GM10266 (cell line): ENCODE measurements at regions not wholly inside any gene's neighbourhood (a gene's known extent, or its start where the extent isn't known, plus 50 kb on each side); places are given as distances from the start of the nearest gene placed in this dataset.

Source experiments
- DNase-seq: peaks from one replicate; pipeline ENCODE4 v3.0.0; 2012; ENCODE audit errors: extremely low spot score
- TF ChIP-seq, protein P1 (sequence below): IDR thresholded peaks from 2 replicates; pipeline ENCODE4 v1.5.1; 2012; ENCODE audit warnings: mild to moderate bottlenecking, low read depth; ENCODE audit not compliant: control insufficient read depth, insufficient read depth; ENCODE audit errors: missing control alignments

DNA sequence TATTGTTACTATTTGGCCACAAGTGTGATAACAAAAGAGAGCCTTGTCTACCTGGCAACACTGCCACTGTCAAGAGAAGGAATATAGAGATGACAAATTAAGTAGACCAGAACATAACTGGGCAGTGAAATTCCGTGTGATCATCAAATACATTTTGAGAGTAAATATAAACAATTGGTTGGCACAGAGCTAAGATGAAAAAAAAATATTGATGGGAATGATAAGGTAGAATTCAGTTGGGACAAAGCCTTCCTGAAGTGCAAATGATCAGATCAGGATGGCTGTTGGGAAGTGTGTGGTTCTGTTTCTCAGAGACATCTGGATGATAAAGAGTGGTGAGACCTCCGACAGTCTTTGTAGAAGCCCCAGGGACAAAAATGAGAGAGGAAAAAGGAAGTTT lies 205.5 kb upstream of the CAMK1G start:
- TF ChIP-seq, protein P1, sequence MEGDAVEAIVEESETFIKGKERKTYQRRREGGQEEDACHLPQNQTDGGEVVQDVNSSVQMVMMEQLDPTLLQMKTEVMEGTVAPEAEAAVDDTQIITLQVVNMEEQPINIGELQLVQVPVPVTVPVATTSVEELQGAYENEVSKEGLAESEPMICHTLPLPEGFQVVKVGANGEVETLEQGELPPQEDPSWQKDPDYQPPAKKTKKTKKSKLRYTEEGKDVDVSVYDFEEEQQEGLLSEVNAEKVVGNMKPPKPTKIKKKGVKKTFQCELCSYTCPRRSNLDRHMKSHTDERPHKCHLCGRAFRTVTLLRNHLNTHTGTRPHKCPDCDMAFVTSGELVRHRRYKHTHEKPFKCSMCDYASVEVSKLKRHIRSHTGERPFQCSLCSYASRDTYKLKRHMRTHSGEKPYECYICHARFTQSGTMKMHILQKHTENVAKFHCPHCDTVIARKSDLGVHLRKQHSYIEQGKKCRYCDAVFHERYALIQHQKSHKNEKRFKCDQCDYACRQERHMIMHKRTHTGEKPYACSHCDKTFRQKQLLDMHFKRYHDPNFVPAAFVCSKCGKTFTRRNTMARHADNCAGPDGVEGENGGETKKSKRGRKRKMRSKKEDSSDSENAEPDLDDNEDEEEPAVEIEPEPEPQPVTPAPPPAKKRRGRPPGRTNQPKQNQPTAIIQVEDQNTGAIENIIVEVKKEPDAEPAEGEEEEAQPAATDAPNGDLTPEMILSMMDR: no peak
- no peak for DNase-seq

DNA sequence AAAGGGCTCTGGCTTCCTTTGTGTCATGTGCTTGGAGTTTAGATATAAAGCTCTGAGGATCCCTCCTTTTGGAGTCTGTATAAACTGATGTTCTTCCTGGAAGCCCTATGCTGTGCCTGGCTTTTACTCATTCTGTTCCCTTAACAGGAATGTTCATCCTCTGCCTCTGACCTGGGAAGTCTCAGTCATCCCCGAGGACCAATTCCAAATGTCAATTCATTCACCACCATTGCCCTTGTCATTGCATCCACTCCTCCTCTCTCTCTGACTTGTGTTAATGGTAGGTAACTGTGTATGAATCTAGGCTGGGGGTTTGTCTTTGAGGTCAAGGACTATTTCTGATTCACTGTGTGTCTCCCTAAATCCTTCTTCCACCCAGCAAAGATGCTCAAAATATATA lies 204.2 kb upstream of the CAMK1G start:
- DNase-seq: no peak
- TF ChIP-seq, protein P1: no peak

DNA sequence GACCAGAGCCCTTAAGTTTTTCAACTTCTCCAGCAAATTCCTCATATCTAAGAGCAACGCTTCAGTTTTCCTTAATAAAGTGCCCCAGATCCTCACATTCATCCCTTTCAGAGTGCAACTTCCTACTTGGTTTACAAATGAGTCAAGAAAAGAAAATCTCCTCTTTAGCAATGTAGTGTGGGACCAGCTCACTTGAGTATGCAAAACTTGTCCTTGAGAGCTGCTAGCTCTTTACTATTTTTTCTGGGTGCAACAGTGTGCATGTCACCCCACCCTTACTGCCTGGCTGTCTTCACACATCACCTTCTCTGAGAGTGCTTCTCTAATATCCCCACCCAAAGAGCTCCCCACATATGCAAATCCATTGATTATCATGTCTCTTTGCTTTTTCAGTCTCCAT lies 203.1 kb upstream of the CAMK1G start:
- TF ChIP-seq, protein P1: no peak
- DNase-seq: no peak

DNA sequence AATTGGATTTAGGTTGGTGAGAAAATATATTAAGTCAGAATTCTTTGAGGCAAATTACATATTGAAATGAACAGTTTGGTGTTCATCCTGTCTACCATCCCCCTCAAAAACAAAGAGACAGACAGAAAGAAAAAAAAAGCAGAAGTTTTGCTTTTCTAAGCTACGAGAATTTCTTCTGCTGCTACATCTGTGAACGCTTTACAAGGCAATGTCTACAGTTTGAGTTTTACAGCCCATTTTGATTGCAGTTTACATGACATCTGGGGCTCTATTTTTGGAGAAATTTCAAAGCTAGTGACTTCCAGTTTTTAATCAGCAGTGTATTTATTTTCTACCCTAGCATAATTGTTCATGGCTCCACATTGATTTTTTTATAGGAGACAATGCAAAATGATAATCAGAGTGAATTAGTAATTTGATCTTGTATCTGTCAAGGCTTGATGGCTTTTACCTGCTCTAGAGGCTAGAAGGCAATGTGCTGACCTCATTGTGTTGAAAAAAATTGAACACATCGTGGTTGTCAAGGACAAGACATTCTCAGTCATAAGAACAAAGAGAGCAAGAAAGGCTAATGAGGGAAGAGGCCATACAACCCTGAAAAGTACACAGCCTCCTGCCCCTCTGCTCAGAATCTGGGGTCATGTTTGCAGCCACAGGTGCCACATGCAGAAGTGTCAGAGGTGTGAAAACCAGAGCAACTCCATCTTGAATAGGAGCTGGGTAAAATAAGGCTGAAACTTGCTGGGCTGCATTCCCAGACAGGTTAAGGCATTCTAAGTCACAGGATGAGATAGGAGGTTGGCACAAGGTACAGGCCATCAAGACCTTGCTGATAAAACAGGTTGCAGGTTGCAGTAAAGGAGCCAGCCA lies 201.0 kb upstream of the CAMK1G start:
- TF ChIP-seq, protein P1: no peak

DNA sequence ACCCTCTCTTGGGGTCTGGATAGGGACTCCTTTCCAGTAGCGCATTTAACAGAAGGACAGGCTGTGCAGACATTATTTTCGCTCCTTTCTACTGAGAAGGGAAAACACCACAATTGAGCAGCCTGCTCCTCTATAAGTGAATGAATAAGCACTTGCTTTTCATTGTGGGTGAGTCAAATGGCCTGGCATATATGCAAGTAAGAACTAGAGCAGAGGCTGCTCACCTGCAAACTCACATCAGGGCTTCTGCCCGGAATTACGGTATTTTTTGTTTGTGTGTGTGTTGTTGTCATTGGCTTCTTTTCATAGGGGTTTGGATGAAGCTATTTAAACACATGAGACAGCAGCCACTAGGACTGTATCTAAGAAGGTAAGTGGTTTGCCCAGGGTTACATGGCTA lies 200.1 kb upstream of the CAMK1G start:
- DNase-seq: no peak
- TF ChIP-seq, protein P1: no peak

More for the DNA sequence above, 201.0 kb upstream of the CAMK1G start:
- no peak for DNase-seq

DNA sequence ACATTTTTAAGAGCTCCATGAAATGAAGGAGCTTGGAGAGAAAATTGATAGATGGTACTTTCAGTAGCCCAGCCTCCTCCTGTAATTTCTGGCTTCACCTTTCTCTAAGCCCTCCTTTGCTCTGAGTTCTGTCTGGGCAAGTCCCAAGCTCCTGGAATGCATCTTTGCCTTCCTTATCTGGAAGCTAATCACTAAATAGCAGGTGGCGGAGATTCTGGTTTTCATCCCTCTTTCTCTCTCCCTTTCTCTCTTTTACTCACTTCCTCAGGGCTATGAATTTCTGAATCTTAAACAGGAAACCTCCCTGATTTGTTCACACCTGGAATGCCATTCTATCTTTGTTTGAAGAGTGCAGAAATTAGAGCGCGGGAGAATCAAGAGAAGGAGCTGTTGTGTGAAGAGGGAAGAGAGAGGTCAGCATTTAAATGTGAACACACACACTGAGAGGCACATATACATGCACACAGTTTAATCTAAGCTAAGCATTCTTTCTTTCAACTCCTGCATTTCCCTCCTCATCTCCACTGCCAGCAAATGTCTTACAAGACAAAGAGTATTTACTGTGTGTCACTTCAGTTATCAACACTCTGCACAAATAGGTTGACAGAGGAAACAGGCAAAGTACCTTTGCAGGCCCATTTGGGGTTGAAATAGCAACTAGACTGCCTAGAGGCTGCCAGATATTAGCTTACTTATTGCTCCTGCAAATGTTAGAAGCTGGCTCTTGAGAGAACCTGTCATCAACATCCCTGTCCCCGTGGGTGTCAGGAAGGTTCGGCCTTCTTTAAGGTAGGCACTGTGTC lies 199.4 kb upstream of the CAMK1G start:
- DNase-seq: no peak
- TF ChIP-seq, protein P1: no peak

DNA sequence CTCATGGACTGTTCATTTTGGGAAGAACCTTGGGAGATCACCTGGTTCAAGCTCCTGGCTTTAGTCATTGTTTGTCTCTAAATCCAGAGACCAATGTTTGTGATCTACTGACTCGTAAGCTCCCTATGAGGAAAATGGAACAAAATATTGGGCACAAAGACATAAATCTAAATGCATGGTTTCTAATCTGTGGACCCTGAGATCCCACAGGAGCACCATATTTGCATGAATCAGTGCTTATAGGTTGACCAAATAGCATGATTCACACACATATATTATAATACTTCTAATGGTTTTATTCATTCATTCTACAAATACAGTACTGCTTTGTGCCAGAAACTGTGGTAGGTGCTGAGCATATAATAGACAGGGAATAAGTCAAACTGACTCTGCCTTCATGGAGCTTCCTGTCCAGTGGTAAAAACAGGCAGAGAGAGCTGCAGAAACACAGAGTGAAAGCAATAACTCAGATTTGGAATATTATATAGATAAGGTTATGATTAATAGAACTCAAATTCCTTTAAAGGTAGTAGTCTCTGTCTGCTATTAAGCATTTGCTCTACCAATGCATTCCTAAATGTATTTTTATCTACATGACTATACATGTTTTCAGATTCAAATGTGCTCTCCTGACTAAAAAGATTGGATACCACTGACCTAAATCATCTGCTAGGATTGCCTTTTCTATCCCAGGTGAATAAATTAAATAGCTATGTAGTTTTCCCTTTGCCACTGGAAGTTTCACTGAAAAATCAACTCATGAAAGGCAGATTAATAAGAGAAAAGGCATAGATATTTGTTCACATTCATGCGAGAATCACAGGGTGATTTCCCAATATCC lies 198.6 kb upstream of the CAMK1G start:
- no peak for DNase-seq
- TF ChIP-seq, protein P1: no peak
